MM.1S (cell line): ENCODE measurements at regions not wholly inside any gene's neighbourhood (a gene's known extent, or its start where the extent isn't known, plus 50 kb on each side); places are given as distances from the start of the nearest gene placed in this dataset.

ENCODE experiments used
- CTCF ChIP-seq: fragments of 300-600 bp; sonication (generic); IDR thresholded peaks from 2 replicates; pipeline ENCODE4 v1.5.1; 2016; ENCODE audit warnings: antibody characterized with exemption, low read length, mixed read lengths
- EZH2 ChIP-seq: fragments of 300-600 bp; sonication (generic); optimal IDR thresholded peaks from 2 replicates; pipeline ENCODE3; 2017; ENCODE audit warnings: low read depth, mild to moderate bottlenecking, antibody characterized with exemption, low read length, mixed read lengths

DNA sequence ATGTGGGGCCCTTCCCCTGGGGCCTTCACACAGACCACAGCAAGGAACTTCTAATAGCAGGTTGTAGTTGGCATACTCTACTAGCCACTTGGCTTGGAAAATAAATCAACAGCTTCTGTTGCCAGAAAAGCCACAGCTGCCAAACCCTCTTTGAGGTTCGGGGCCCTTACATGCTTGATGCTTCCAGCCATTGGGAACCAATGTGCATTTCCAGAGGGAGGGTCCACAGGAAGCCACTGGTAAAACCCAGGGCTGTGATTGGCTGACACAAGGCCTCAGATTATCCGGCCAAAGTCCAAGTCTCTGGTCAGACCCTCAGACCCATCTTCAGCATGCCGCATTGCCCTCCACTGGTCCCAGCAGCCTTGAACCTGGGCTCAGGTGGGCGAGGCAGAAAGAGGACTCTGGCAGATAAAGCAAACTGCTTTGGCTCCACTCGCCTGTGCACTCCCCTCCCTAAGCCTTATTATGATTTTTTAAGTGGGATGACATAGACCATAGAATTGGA lies 214.4 kb downstream of the BCL11B start:
- no peak for TF ChIP-seq EZH2
- no peak for TF ChIP-seq CTCF
